ENCODE measurements at regions not wholly inside any gene's neighbourhood (a gene's known extent, or its start where the extent isn't known, plus 50 kb on each side); places are given as distances from the start of the nearest gene placed in this dataset.
"Not testable (repeated sequence)": the region's sequence is repeated elsewhere in the genome, so short reads cannot be mapped to it uniquely, and the experiment has no call there.

GRCh38 chr1:30525971-30526651 is 197.3 kb downstream of the MATN1 start:
- no peak for DNase-seq

DNA sequence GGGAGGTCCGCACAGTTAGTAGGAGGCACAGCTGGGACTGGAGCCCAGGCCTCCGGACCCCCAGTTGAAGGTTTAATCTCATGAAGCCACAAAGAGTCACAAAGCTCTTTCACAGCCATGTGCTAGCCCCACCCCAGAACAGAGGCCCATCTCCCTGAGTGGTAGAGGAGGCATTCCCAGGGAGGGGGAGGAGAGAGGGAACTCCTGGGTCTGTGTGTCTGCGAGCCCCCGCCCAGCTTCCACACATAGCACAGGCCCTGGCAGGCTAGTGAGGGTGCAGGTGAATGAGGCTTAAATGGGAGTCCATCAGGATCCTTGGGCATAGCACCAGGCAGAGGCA is 197.8 kb downstream of the MATN1 start:
- DNase-seq, result no peak

- DNase-seq, result no peak
Observed at GRCh38 chr1:30524840-30525617, 198.4 kb downstream of the MATN1 start.

DNA sequence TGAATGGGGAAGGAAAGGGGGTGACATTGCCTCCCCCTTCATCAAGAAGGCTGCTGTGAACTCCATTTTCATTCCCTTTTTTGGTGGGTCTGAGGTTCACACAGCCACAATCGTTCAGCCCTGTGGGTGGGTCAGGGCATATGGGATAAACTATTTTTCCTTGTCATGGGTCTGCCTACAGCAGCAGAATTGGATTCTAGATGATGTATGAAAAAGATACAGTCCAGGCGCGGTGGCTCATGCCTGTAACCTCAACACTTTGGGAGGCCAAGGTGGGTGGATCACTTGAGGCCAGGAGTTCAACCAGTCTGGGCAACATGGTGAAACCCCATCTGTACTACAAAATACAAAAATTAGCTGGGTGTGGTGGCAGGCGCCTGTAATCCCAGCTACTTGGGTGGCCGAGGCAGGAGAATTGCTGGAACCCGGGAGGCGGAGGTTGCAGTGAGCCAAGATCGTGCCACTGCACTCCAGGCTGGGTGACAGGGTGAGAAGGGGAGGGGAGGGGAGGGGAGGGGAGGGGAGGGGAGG is 199.3 kb downstream of the MATN1 start:
- not testable (repeated sequence) for DNase-seq

DNA sequence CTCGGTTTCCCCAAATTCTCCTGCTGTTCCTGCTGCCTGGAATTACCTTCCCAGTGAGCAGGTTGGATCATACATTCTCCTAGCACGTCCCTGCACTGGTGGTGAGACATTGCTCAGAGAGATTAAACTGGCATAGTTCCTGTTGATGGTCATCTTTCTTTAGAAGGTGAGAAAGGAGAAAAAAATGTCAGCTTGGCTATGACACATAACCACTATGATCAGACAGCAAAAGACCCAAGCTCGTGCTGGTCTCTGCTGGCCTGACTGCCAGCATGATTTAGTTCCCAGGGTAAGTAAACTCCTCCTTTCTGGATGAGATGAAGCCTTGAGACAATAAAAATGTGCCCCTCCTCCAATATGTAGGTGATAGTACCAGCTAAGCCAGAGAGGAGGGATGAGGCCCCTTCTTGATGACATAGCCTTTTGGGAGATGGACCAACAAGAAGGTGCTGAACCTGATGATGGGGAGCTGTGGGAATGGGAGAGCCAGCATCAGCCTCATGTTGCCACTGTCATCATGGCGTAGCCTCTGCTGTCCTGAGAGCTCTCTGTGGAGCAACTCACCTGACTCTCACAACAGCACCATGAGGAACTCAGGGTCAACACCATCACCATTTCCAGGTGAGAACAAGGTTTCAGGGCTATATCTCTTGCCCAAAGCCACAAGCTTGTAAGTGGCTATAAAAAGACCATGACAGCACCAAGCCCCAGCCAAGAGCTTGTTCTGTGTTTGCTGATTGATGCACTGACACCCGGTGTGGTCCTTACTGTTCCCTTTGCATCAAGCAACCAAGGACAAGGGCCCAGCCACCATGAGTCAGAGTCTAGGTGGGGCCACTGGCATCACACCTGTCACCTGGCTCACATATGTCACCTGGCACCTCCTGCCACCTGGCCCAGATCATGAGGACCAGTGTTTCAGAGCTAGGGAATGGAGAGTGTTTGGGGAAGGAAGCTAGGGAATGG is 200.0 kb downstream of the MATN1 start:
- no peak for DNase-seq

- DNase-seq, result no peak
Observed at GRCh38 chr1:30522031-30523004, 201.1 kb downstream of the MATN1 start.

GRCh38 chr1:30521261-30521865 is 202.0 kb downstream of the MATN1 start:
- no peak for DNase-seq

GRCh38 chr1:30520476-30520875 is 202.9 kb downstream of the MATN1 start:
- no peak for DNase-seq

DNA sequence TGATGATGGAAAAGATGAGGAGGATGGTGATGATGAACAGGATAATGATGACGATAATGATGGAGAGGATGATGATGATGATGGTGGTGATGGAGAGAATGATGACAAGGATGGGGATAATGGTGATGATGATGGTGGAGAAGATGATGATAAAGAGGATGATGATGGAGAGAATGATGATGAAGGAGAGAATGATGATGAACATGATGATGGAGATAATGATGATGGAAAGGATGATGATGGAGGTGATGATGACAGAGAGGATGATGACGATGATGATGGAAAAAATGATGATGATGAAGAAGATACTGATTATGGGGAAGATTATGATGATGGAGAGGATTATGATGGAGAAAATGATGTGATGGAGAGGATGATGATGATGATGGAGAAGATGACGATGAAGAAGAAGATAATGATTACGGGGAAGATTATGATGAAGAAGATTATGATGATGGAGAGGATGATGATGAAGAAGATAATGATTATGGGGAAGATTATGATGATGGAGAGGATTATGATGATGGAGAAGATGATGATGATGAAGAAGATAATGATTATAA is 204.1 kb downstream of the MATN1 start:
- DNase-seq, result no peak

DNA sequence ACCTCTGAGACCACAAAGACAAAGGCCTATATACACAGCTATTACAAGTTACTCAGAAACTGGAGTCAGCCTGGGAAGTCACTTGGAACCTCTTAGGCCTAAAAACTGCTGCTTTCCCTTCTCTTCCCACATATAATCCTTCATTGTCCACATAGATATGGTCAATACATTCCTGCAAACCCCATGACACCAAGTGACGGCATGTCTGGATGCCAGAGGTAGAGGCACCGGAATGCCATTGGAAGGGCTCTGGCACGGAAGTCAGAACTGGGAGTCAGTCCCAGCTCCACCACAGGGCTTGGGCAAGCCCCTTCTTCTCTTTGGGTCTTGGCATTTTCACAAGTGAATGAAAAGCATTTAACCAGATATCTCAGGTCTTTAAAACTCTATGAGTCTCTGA is 204.7 kb downstream of the MATN1 start:
- no peak for DNase-seq

- no peak for DNase-seq
Observed at GRCh38 chr1:30518186-30518585, 205.2 kb downstream of the MATN1 start.

DNA sequence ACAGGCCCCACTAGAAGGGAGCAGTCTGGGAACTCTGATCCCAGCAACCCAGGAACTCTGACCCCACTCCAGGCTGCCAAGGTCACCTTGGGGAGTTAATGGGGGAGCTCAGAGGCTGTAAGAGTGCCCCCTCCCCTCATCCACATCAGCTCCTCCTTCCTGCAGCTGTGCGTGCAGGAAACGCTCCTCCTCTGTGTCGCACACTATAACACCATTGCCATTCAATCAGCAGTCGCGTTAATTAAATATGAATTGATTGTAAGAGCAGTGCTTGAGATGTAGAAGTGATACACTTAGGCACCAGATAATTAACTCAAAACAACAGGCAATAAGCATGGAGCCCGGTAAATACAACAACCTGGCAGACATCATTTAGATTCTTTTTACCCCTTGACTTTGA is 205.7 kb downstream of the MATN1 start:
- DNase-seq, result not testable (repeated sequence)

GRCh38 chr1:30517241-30517640 is 206.1 kb downstream of the MATN1 start:
- DNase-seq, result not testable (repeated sequence)

- DNase-seq, result no peak
Observed at GRCh38 chr1:30516485-30516858, 206.9 kb downstream of the MATN1 start.

GRCh38 chr1:30515755-30516484 is 207.5 kb downstream of the MATN1 start:
- no peak for DNase-seq

- DNase-seq, result no peak
Observed at GRCh38 chr1:30514945-30515344, 208.4 kb downstream of the MATN1 start.

- DNase-seq, result no peak
Observed at GRCh38 chr1:30514137-30514654, 209.2 kb downstream of the MATN1 start.

GRCh38 chr1:30513396-30514136 is 209.8 kb downstream of the MATN1 start:
- no peak for DNase-seq

- no peak for DNase-seq
Observed at GRCh38 chr1:30512914-30513265, 210.5 kb downstream of the MATN1 start.

Data from CD4-positive, alpha-beta T cell treated with Interleukin-21 for 1 hour (primary cell).